ENCODE measurements at regions not wholly inside any gene's neighbourhood (a gene's known extent, or its start where the extent isn't known, plus 50 kb on each side); places are given as distances from the start of the nearest gene placed in this dataset.

- TF ChIP-seq REST (IDR thresholded peaks at IDR 0.05; ENCODE audit: low read depth, low read length) = no peak
- no peak for TF ChIP-seq POLR2AphosphoS5 (IDR thresholded peaks at IDR 0.05; ENCODE audit: low read depth, low read length)
- no peak for TF ChIP-seq FOXM1 (IDR thresholded peaks at IDR 0.05; ENCODE audit: low read depth)
- no peak for TF ChIP-seq EZH2phosphoT487 (IDR thresholded peaks at IDR 0.05; ENCODE audit: borderline replicate concordance, low read depth)
- no peak for TF ChIP-seq JUND (IDR thresholded peaks at IDR 0.05)
Observed at GRCh38 chr9:90054810-90055209, 450.0 kb downstream of the GADD45G start.

Measured in SK-N-SH (cell line).